ENCODE measurements at regions not wholly inside any gene's neighbourhood (a gene's known extent, or its start where the extent isn't known, plus 50 kb on each side); places are given as distances from the start of the nearest gene placed in this dataset.

- TF ChIP-seq CTCF (IDR thresholded peaks at IDR 0.05), result no peak
- no peak for TF ChIP-seq POLR2AphosphoS5 (IDR thresholded peaks at IDR 0.05)
- TF ChIP-seq EP300 (IDR thresholded peaks at IDR 0.05), result no peak
- no peak for TF ChIP-seq POLR2A (IDR thresholded peaks at IDR 0.05; ENCODE audit: low read depth)
Measured at GRCh38 chr4:23456864-23457263, 433.0 kb downstream of the PPARGC1A start.

Measured in esophagus muscularis mucosa (tissue), 4 donors.